Left ventricle myocardium inferior (tissue), 1 donor: ENCODE measurements at regions not wholly inside any gene's neighbourhood (a gene's known extent, or its start where the extent isn't known, plus 50 kb on each side); places are given as distances from the start of the nearest gene placed in this dataset.

Experiments used
- DNase-seq: peaks from one replicate; pipeline ENCODE4 v3.0.0-alpha.2; 2020
- H3K27ac ChIP-seq: fragments of 200-600 bp; replicated peaks from 2 replicates; pipeline ENCODE4 v1.8.0; 2021
- H3K27me3 ChIP-seq: fragments of 200-600 bp; 2 replicates; pipeline ENCODE4 v1.8.0; 2021; ENCODE audit warnings: low read depth
- H3K36me3 ChIP-seq: fragments of 200-600 bp; 2 replicates; pipeline ENCODE4 v1.8.0; 2021
- H3K4me1 ChIP-seq: fragments of 200-600 bp; 2 replicates; pipeline ENCODE4 v1.8.0; 2021
- H3K4me3 ChIP-seq: fragments of 200-600 bp; 2 replicates; pipeline ENCODE4 v1.8.0; 2021; ENCODE audit warnings: mild to moderate bottlenecking, moderate library complexity
- H3K9me3 ChIP-seq: fragments of 200-600 bp; replicated peaks from 2 replicates; pipeline ENCODE4 v1.8.0; 2021
- CTCF ChIP-seq: fragments of 200-600 bp; IDR thresholded peaks from 2 replicates; pipeline ENCODE4 v1.8.0; 2021; ENCODE audit warnings: antibody characterized with exemption, mild to moderate bottlenecking, borderline replicate concordance
- intact Hi-C: fragments of 100-400 bp; cut with micrococcal nuclease; formaldehyde crosslinking; loops from one replicate; pipeline ENCODE4 v1.11.0; 2022
- donor health status: DM: no; HTN: yes; CAD: no; lungs with severe emphysema.

GRCh38 chr7:115864082-115864481 is 166.5 kb downstream of the TFEC start:
- H3K36me3 ChIP-seq, result no peaks in the 10 kb centered on the region

GRCh38 chr7:115851291-115851690 is 179.3 kb downstream of the TFEC start:
- H3K27me3 ChIP-seq, result peaks cover 4% of the 10 kb centered on the region
- no peak overlapping the region for H3K27ac ChIP-seq
- H3K36me3 ChIP-seq, result no peaks in the 10 kb centered on the region
- peak; percentile 36 for TF ChIP-seq CTCF
- H3K4me3 ChIP-seq, result no peak overlapping the region
- no peaks in the 10 kb centered on the region for H3K4me1 ChIP-seq
- no peak for DNase-seq
- no peaks in the 10 kb centered on the region for H3K9me3 ChIP-seq
- intact Hi-C loops, result no loop called here

More at GRCh38 chr7:115864082-115864481, 166.5 kb downstream of the TFEC start:
- intact Hi-C loops, result no loop called here
- H3K27ac ChIP-seq, result no peak overlapping the region
- H3K27me3 ChIP-seq, result no peaks in the 10 kb centered on the region
- TF ChIP-seq CTCF, result no peak
- no peaks in the 10 kb centered on the region for H3K4me1 ChIP-seq
- no peak overlapping the region for H3K4me3 ChIP-seq
- DNase-seq, result no peak
- no peaks in the 10 kb centered on the region for H3K9me3 ChIP-seq

- no peak for TF ChIP-seq CTCF
- no peak overlapping the region for H3K27ac ChIP-seq
- H3K4me3 ChIP-seq, result no peak overlapping the region
- H3K36me3 ChIP-seq, result no peaks in the 10 kb centered on the region
- no peak for DNase-seq
- peaks cover 4% of the 10 kb centered on the region for H3K27me3 ChIP-seq
- no peaks in the 10 kb centered on the region for H3K9me3 ChIP-seq
- H3K4me1 ChIP-seq, result no peaks in the 10 kb centered on the region
- intact Hi-C loops, result no loop called here
Observed at GRCh38 chr7:115850774-115851173, 179.8 kb downstream of the TFEC start.

GRCh38 chr7:115844857-115845256 is 185.7 kb downstream of the TFEC start:
- H3K36me3 ChIP-seq, result no peaks in the 10 kb centered on the region
- H3K9me3 ChIP-seq, result no peaks in the 10 kb centered on the region
- H3K27ac ChIP-seq, result no peak overlapping the region
- H3K4me3 ChIP-seq, result no peak overlapping the region
- H3K4me1 ChIP-seq, result no peaks in the 10 kb centered on the region
- no peak for DNase-seq
- intact Hi-C loops, result no loop called here
- H3K27me3 ChIP-seq, result no peaks in the 10 kb centered on the region
- TF ChIP-seq CTCF, result no peak

GRCh38 chr7:115840702-115841101 is 189.9 kb downstream of the TFEC start:
- TF ChIP-seq CTCF, result no peak
- Histone ChIP-seq H3K27ac (no peak overlapping the region), H3K36me3 (no peaks in the 10 kb centered on the region), H3K27me3 (no peaks in the 10 kb centered on the region), H3K9me3 (no peaks in the 10 kb centered on the region), H3K4me1 (no peaks in the 10 kb centered on the region), H3K4me3 (no peak overlapping the region)
- DNase-seq, result no peak
- intact Hi-C loops, result no loop called here

GRCh38 chr7:115838829-115839228 is 191.7 kb downstream of the TFEC start:
- Histone ChIP-seq H3K27ac (no peak overlapping the region), H3K4me3 (no peak overlapping the region), H3K9me3 (no peaks in the 10 kb centered on the region), H3K36me3 (no peaks in the 10 kb centered on the region), H3K4me1 (no peaks in the 10 kb centered on the region), H3K27me3 (no peaks in the 10 kb centered on the region)
- TF ChIP-seq CTCF, result no peak
- no peak for DNase-seq
- intact Hi-C loops, result no loop called here
